K562 (cell line): ENCODE measurements at regions not wholly inside any gene's neighbourhood (a gene's known extent, or its start where the extent isn't known, plus 50 kb on each side); places are given as distances from the start of the nearest gene placed in this dataset.
A peak's percentile ranks its signal among the peaks of the same experiment; 100 is the strongest.

Experiments used
- ARHGAP35 ChIP-seq: fragments of 450-650 bp; IDR thresholded peaks from 2 replicates; pipeline ENCODE4 v1.6.1; 2018; ENCODE audit not compliant: partially characterized antibody
- ARID1B ChIP-seq: fragments of 450-650 bp; IDR thresholded peaks from 2 replicates; pipeline ENCODE4 v1.6.1; 2016; ENCODE audit warnings: antibody characterized with exemption, mild to moderate bottlenecking, inconsistent platforms
- BMI1 ChIP-seq: fragments of 150-350 bp; IDR thresholded peaks from 2 replicates; pipeline ENCODE4 v1.6.1; 2014; ENCODE audit warnings: low read length
- BRCA1 ChIP-seq, 2 experiments: fragments of 450-650 bp in 1 of 2; sonication (generic) in 1 of 2; formaldehyde crosslinking in 1 of 2; IDR thresholded peaks; 2 replicates each; pipeline versions ENCODE4 v1.5.0 to v1.6.1; 2017 to 2020; ENCODE audit warnings: mild to moderate bottlenecking in 1 of 2, missing genetic modification reagents in 1 of 2
- CBX2 ChIP-seq: fragments of 200-600 bp; sonication (generic); IDR thresholded peaks from one replicate; pipeline ENCODE4 v1.6.1; 2012; ENCODE audit warnings: mild to moderate bottlenecking, low read length, inconsistent platforms; ENCODE audit not compliant: insufficient read depth, poor library complexity, severe bottlenecking
- CC2D1A ChIP-seq: fragments of 450-650 bp; IDR thresholded peaks from 2 replicates; pipeline ENCODE4 v1.6.1; 2017; ENCODE audit warnings: mild to moderate bottlenecking
- DMBX1 ChIP-seq: fragments of 250-450 bp; sonication (Bioruptor Pico); IDR thresholded peaks from 2 replicates; pipeline ENCODE4 v1.8.0; 2022; ENCODE audit warnings: inconsistent platforms, mild to moderate bottlenecking, moderate library complexity, borderline replicate concordance
- DNMT1 ChIP-seq: fragments of 450-650 bp; IDR thresholded peaks from 2 replicates; pipeline ENCODE4 v1.6.1; 2016; ENCODE audit warnings: antibody characterized with exemption, mild to moderate bottlenecking
- GABPA ChIP-seq: fragments of 200-800 bp; sonication (Bioruptor generic); conservative IDR thresholded peaks from 2 replicates; pipeline ENCODE4 v1.6.1; 2016; ENCODE audit warnings: low read depth, missing genetic modification characterization, missing compliant biosample characterization
- HDAC8 ChIP-seq: fragments of 450-650 bp; IDR thresholded peaks from 2 replicates; pipeline ENCODE4 v1.6.1; 2016; ENCODE audit warnings: mild to moderate bottlenecking, missing genetic modification characterization, moderate library complexity, missing compliant biosample characterization
- JUND ChIP-seq, 2 experiments: IDR thresholded peaks; 2 replicates in 1 of 2; 3 replicates in 1 of 2; pipeline ENCODE4 v1.6.1; 2011; ENCODE audit warnings: borderline replicate concordance in 2 of 2, low read depth in 2 of 2, low read length in 2 of 2, improper control_type of control experiment in 1 of 2, missing biosample characterization in 1 of 2, missing genetic modification characterization in 1 of 2, missing genetic modification reagents in 1 of 2
- MAFK ChIP-seq: IDR thresholded peaks from 2 replicates; pipeline ENCODE4 v1.6.1; 2011; ENCODE audit warnings: low read length, improper control_type of control experiment
- MTA1 ChIP-seq: fragments of 450-650 bp; IDR thresholded peaks from 2 replicates; pipeline ENCODE4 v1.6.1; 2017; ENCODE audit warnings: borderline replicate concordance
- MYC ChIP-seq, 2 experiments: fragments of 250-450 bp in 1 of 2; sonication (Bioruptor Pico) in 1 of 2; IDR thresholded peaks; 2 replicates each; pipeline versions ENCODE4 v1.5.1 to v1.6.1; 2012 to 2021; ENCODE audit warnings: low read depth in 2 of 2, borderline replicate concordance in 1 of 2, improper control_type of control experiment in 1 of 2, low read length in 1 of 2, mild to moderate bottlenecking in 1 of 2, moderate library complexity in 1 of 2
- PPARD ChIP-seq: fragments of 250-450 bp; sonication (Bioruptor Pico); IDR thresholded peaks from 2 replicates; pipeline ENCODE4 v1.8.0; 2022; ENCODE audit warnings: inconsistent platforms, mild to moderate bottlenecking, moderate library complexity
- PRPF4 ChIP-seq: fragments of 200-400 bp; formaldehyde crosslinking; IDR thresholded peaks from one replicate; pipeline ENCODE4 v1.6.1; 2017; ENCODE audit warnings: low read length, low read depth, mild to moderate bottlenecking; ENCODE audit not compliant: insufficient read depth, poor library complexity, severe bottlenecking
- RBM25 ChIP-seq: fragments of 200-400 bp; formaldehyde crosslinking; IDR thresholded peaks from 2 replicates; pipeline ENCODE4 v1.6.1; 2018; ENCODE audit warnings: low read length, low read depth, moderate library complexity; ENCODE audit not compliant: severe bottlenecking
- RFX1 ChIP-seq: fragments of 450-650 bp; IDR thresholded peaks from 2 replicates; pipeline ENCODE4 v1.6.1; 2016; ENCODE audit warnings: mild to moderate bottlenecking, moderate library complexity
- RHOXF2B ChIP-seq: fragments of 250-450 bp; sonication (Bioruptor Pico); conservative IDR thresholded peaks from 2 replicates; pipeline ENCODE4 v1.5.1; 2021
- SAFB2 ChIP-seq: fragments of 200-400 bp; formaldehyde crosslinking; IDR thresholded peaks from 2 replicates; pipeline ENCODE4 v1.6.1; 2018; ENCODE audit warnings: borderline replicate concordance, low read length, low read depth, moderate library complexity; ENCODE audit not compliant: severe bottlenecking
- TEAD1 ChIP-seq, 2 experiments: fragments of 450-650 bp in 1 of 2; sonication (generic) in 1 of 2; formaldehyde crosslinking; IDR thresholded peaks; 2 replicates each; pipeline versions ENCODE4 v1.4.0 to v1.8.0; 2020 to 2022; ENCODE audit warnings: mild to moderate bottlenecking in 2 of 2, missing genetic modification reagents in 1 of 2
- TSC22D4 ChIP-seq: fragments of 450-650 bp; IDR thresholded peaks from 2 replicates; pipeline ENCODE4 v1.6.1; 2016; ENCODE audit warnings: missing genetic modification characterization, missing biosample characterization, control low read depth
- ZBTB1 ChIP-seq: sonication (generic); formaldehyde crosslinking; IDR thresholded peaks from 2 replicates; pipeline ENCODE4 v1.8.1; 2023; ENCODE audit warnings: missing genetic modification reagents, low read depth, mild to moderate bottlenecking, borderline replicate concordance
- ZC3H8 ChIP-seq: fragments of 450-650 bp; IDR thresholded peaks from 2 replicates; pipeline ENCODE4 v1.6.1; 2017
- ZNF212 ChIP-seq: fragments of 450-650 bp; formaldehyde crosslinking; IDR thresholded peaks from 2 replicates; pipeline ENCODE4 v1.4.0; 2020; ENCODE audit warnings: mild to moderate bottlenecking
- ZNF224 ChIP-seq: sonication (generic); formaldehyde crosslinking; IDR thresholded peaks from 2 replicates; pipeline ENCODE4 v1.8.0; 2022; ENCODE audit warnings: mild to moderate bottlenecking, missing genetic modification reagents
- ZNF3 ChIP-seq: fragments of 250-450 bp; sonication (Bioruptor Pico); IDR thresholded peaks from 2 replicates; pipeline ENCODE4 v1.5.0; 2021; ENCODE audit warnings: mild to moderate bottlenecking, moderate library complexity
- ZNF445 ChIP-seq: fragments of 250-450 bp; sonication (Bioruptor Pico); IDR thresholded peaks from 2 replicates; pipeline ENCODE4 v1.4.0; 2020; ENCODE audit warnings: low read depth, mild to moderate bottlenecking, moderate library complexity
- ZNF507 ChIP-seq: conservative IDR thresholded peaks from 2 replicates; pipeline ENCODE4 v1.6.1; 2017; ENCODE audit warnings: missing genetic modification characterization, missing compliant biosample characterization
- TF ChIP-seq, protein P1 (sequence below): sonication (generic); formaldehyde crosslinking; IDR thresholded peaks from 2 replicates; pipeline ENCODE4 v1.9.0; 2022; ENCODE audit warnings: mild to moderate bottlenecking, missing genetic modification reagents
- TF ChIP-seq, protein P2 (sequence below): sonication (generic); formaldehyde crosslinking; IDR thresholded peaks from 2 replicates; pipeline ENCODE4 v1.8.0; 2022; ENCODE audit warnings: missing genetic modification reagents, mild to moderate bottlenecking, borderline replicate concordance

DNA sequence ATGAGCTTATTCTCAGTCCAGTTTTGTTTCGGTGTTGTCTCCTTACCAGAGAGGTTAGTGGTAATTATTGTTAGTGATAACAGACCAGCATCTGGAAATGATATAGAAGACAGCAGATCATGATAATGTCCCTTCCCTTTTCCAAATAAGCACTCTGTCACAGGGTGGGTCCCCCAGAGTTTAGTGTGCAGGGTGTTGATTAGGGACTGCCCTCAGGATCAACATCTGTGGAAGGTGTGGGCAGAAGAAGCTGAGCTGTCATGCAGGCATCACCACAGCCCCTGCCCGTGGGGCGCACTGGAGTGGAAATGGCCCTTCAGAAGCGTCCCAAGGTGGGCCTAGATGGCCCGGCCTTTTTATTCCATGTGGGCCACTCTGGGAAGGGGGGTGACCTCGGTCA, 67.6 kb upstream of the DTNBP1 start (continued):
- TF ChIP-seq CBX2 (no peak), RBM25 (no peak), ARID1B (peak; percentile 90), CC2D1A (no peak), ZC3H8 (no peak), GABPA (tag) (no peak), TEAD1 (CRISPR knock-in tag; IDR thresholded peaks at IDR 0.05) (no peak), ZNF3 (no peak), ARHGAP35 (no peak), BRCA1 (IDR thresholded peaks at IDR 0.05) (no peak), BRCA1 (CRISPR knock-in tag; IDR thresholded peaks at IDR 0.05) (no peak), JUND (IDR thresholded peaks at IDR 0.05; ENCODE audit: borderline replicate concordance, low read depth, low read length) (peak; percentile 9; the same call in 1 of the 2 replicates), JUND (tag; IDR thresholded peaks at IDR 0.05; ENCODE audit: borderline replicate concordance, low read depth, low read length) (peak; percentile 32; the same call in 1 of the 3 replicates), DMBX1 (CRISPR knock-in tag) (no peak), SAFB2 (no peak), ZNF445 (CRISPR knock-in tag) (no peak), HDAC8 (tag) (no peak), PPARD (CRISPR knock-in tag) (no peak), ZNF212 (CRISPR knock-in tag) (no peak), PRPF4 (no peak), MTA1 (no peak), ZNF507 (tag) (no peak), ZBTB1 (CRISPR knock-in tag) (no peak), ZNF224 (no peak), TSC22D4 (tag) (no peak), BMI1 (no peak), MAFK (no peak), RFX1 (no peak), RHOXF2B (CRISPR knock-in tag) (no peak), MYC (IDR thresholded peaks at IDR 0.05; ENCODE audit: low read depth, low read length) (no peak), MYC (CRISPR knock-in tag; IDR thresholded peaks at IDR 0.05; ENCODE audit: borderline replicate concordance, low read depth) (no peak), DNMT1 (no peak)
- TF ChIP-seq, protein P1, sequence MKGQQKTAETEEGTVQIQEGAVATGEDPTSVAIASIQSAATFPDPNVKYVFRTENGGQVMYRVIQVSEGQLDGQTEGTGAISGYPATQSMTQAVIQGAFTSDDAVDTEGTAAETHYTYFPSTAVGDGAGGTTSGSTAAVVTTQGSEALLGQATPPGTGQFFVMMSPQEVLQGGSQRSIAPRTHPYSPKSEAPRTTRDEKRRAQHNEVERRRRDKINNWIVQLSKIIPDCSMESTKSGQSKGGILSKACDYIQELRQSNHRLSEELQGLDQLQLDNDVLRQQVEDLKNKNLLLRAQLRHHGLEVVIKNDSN, result no peak
- TF ChIP-seq, protein P2, sequence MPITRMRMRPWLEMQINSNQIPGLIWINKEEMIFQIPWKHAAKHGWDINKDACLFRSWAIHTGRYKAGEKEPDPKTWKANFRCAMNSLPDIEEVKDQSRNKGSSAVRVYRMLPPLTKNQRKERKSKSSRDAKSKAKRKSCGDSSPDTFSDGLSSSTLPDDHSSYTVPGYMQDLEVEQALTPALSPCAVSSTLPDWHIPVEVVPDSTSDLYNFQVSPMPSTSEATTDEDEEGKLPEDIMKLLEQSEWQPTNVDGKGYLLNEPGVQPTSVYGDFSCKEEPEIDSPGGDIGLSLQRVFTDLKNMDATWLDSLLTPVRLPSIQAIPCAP (CRISPR knock-in tag), result no peak
